Renal cortex interstitium (tissue), 11 donors: ENCODE measurements at regions not wholly inside any gene's neighbourhood (a gene's known extent, or its start where the extent isn't known, plus 50 kb on each side); places are given as distances from the start of the nearest gene placed in this dataset.
"Not testable (repeated sequence)": the region's sequence is repeated elsewhere in the genome, so short reads cannot be mapped to it uniquely, and the experiment has no call there.

Experiments
- DNase-seq, 11 donors: peaks; one replicate each; pipeline ENCODE4 v3.0.0-alpha.2; 2013; ENCODE audit warnings: low read depth in 9 of 11, low spot score in 4 of 11; ENCODE audit errors: extremely low read depth in 1 of 11

DNA sequence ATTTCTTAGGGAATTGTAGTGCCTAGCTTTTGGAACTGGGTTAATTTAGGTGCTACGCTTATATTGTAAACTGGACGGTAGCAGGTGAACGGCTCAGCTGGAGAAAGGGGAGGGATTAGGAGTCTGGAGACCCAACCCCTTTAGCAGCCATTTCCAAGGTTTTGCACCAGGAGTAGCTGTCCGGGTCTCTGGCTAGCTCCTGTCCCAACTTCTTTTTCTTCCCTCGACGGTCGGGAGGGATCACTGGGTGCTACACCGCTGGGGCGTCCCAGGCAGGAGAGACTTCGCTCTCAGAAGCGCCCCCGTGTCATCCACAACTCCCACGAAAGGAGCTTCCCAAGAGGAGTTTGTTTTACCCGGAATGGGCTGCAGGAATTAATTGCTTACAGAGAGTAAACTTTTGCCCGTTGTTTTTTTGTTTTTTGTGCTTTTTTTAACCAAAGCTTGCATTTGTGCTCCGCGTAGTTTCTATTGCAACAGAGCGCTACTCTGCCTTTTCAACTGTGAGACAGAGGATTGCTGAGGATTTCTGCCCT lies 1640.9 kb upstream of the C9orf72 start:
- peak in 6 of 11 donors; percentile 34 to 65 (median 53) for DNase-seq

GRCh38 chr9:29214690-29215253 lies 1641.5 kb upstream of the C9orf72 start:
- peak in 2 of 11 donors; percentile 5 to 13 for DNase-seq

- DNase-seq, result no peak
Observed at GRCh38 chr9:29217966-29218365, 1644.7 kb upstream of the C9orf72 start.

DNA sequence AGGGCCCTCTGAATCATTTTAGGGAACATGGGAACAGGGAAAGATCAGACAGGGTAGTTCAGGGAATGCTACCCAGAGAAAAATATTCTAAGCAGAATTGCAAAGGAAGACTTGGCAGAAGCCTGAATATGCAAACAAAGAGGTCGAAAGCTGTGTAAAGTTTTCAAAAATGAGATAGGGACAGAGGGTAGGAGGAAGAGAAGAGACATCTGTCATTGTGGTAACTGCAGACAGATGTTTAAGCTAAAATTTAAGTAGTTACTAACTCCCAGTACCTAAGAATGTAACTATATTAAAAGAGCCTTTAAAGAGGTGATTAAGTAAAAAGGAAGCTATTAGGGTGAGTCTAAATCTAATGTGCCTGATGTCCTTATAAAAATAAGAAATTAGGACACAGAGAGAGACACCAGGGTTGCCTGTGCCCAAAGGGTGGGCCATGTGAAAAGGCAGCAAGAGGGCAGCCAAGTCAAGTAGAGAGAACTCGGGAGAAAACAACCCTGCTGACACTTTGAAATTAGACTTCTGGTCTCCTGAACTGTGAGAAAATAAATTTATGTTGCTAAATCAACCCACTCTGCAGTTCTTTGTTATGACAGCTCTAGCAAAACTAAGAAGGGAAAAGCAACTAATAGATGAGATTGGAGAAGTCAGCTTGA lies 1647.4 kb upstream of the C9orf72 start:
- no peak for DNase-seq

GRCh38 chr9:29228558-29228957 lies 1655.3 kb upstream of the C9orf72 start:
- DNase-seq, result no peak

DNA sequence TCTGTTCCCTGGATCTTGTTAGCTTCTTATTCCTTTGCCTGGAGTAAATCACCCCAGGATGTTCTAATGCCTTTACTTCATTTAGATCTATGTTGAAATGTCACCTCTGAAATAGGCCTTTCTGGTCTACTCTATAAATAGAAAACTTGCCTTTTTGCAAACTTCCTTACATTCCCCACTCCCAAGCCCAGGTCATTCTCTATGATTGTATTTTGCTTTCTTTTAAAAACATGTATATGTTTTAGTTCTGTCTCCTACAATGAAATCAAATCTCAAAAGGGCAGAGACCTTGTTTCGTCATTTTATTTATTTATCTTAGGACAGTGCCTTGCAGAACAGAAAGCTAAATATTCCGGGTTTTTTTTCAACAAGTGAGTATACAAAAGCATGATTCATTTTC lies 1657.7 kb upstream of the C9orf72 start:
- no peak for DNase-seq

- DNase-seq, result no peak
Observed at GRCh38 chr9:29233193-29233592, 1659.9 kb upstream of the C9orf72 start.

DNA sequence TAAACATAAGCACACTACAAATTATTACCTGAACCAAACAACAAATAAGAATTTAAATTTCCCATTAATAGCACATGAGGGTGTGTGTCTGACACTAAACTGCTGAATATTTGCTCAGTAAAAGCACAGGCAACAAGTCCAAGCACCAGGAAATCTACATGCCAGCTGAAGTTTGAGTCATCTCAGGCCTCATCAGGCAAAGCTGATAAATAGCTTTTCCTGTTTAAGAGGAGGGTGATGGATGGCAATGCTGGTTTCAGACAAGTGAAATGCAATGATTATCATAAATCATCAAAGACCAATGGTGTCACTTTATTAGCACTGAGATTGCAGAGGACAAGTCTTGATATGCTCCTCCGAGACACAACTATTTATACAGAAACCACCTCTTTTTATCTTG lies 1668.0 kb upstream of the C9orf72 start:
- DNase-seq, result no peak

GRCh38 chr9:29245351-29245750 lies 1672.1 kb upstream of the C9orf72 start:
- no peak for DNase-seq

DNA sequence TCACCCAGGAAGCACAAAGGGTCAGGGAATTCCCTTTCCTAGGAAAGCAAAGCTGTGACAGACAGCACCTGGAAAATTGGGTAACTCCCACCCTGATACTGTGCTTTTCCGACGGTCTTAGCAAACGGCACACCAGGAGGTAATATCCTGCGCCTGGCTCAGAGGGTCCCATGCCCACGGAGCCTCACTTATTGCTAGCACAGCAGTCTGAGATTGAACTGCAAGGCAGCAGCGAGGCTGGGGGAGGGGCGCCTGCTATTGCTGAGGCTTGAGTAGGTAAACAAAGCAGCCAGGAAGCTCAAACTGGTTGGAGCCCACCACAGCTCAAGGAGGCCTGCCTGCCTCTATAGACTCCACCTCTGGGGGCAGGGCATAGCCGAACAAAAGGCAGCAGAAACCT lies 1697.1 kb upstream of the C9orf72 start:
- DNase-seq, result not testable (repeated sequence)

- no peak for DNase-seq
Observed at GRCh38 chr9:29282121-29282520, 1708.8 kb upstream of the C9orf72 start.

DNA sequence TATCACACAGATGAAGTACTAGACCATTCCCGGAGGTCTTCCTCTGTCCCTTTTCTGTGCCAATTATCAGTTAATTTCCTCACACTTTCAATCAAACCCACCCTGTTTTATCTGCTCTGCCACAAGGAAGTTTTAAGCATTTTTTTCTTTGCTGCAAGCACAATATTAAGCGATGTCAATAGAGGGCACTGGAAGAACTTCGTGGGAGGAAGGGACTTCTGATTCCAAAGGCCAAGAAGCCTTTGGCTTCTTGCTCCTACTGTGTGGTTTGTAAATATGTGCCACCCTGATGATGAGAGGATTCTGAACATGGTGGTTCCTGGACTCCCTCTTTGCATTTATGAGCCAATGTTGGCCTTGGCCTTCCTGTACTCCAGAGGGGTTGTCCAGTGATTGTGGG lies 1712.5 kb upstream of the C9orf72 start:
- no peak for DNase-seq

DNA sequence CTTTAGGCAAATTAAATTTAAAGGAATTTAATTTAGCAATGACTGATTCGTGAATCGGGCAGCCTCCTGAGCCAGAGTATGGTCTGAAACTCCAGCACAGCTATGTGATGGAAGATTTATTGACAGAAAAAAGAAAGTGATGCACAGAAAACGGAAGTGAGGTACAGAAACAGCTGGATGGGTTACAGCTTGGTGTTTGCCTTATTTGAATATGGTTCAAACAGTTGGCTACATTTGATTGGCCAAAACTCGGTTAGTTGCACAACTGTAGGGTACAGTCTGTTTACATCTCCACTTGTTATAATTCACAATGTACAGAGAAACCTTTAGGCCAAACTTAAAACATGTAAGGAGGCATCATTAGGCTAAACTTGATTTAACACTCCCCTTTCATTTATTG lies 1716.1 kb upstream of the C9orf72 start:
- DNase-seq, result no peak

DNA sequence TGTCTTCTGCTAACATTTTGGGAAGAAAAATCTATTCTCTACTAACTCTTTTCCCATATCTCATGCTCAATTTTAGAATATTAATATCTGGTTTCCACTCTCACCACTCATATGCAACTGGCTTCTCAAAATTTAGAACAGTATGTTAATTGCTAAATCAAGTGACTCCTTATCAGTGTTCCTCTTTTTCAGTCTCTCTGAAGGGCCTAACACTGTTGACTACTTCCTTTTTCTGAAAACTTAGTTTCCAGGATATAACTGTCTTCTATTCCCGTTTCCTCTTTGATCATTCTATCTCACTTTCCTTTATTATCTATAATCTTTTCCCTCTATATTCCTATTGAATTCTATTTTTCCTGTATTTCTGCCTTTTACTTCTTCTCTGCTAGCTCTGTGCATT lies 1717.2 kb upstream of the C9orf72 start:
- no peak for DNase-seq

GRCh38 chr9:29297592-29297991 lies 1724.3 kb upstream of the C9orf72 start:
- DNase-seq, result no peak

- DNase-seq, result no peak
Observed at GRCh38 chr9:29311221-29311620, 1737.9 kb upstream of the C9orf72 start.

GRCh38 chr9:29312327-29312726 lies 1739.0 kb upstream of the C9orf72 start:
- DNase-seq, result no peak

DNA sequence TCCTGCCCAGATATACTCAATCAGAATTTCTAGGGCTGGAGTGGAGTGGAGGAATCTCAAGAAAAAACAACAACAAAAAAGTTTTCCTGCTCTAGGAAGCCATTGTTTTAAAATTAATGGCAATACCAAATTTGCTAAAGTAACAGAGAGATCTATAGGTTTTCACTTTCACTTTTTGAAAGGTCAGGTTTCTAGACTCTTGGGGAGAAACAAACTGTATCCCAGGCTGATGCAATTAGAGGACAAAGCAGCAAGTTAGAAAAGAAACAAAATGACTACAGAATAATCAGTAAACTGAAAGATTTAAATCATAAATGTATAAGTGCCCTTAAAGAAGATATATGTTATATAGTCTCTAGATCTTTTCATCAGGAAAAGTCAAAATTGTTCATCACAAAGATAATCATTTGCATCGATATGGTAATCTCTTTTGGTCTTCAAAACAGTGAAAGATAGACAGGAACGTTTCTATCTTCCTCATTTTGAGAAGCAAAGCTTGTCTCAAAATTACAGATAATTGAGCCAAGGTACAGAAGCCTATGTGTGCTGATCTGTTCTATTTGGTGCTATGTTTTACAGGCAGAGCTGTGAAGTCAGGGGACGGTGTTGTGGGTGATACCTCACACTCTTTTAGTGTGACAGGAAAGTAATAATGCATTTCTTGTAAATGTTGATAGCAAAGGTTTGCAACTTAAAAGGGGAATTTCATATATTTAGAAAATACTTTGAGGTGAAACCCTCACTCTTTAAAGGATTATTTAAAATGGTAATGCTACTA lies 1746.6 kb upstream of the C9orf72 start:
- no peak for DNase-seq

DNA sequence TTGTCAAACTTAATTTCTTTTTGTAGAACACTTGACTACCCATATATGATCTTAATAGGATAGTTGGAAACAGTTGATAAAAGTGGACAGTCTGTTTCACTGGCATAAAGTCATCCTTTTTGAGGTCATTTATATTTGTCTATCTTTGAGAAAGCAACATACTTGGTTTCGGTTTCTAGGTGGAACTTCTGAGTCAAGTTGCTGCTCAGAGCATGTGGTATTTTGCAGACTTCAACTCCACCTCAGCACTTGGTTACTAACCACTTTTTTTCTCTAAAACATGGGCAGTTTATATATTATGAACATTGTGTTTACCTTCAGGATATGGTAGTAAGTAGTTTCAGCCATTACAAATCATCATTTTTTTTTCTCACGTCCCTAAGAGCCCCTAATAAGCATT lies 1749.0 kb upstream of the C9orf72 start:
- no peak for DNase-seq

DNA sequence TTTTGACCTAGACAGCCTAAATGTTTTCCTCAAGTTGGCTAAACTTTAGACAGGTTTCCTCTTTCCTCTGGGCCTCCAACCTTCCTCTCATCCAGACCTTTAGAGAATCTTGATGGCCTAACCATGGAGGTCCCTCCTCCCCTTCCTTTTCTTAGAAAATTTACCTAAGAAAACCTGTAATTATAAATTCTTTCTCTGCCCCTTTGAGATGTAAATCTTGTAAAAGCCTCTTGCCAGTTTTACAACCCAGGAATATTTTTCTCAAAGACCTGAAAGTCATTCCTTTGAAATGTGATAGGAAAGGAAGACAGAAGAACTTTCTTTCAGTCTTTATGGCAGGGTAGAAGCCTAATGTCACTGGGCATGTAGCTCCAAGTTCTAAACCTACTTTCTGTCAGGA lies 1752.6 kb upstream of the C9orf72 start:
- peak in 1 of 11 donors; percentile 9 for DNase-seq
